Kidney glomerular epithelial cell (primary cell): ENCODE measurements at regions not wholly inside any gene's neighbourhood (a gene's known extent, or its start where the extent isn't known, plus 50 kb on each side); places are given as distances from the start of the nearest gene placed in this dataset.
"Not testable (repeated sequence)": the region's sequence is repeated elsewhere in the genome, so short reads cannot be mapped to it uniquely, and the experiment has no call there.

Experiments used
- DNase-seq: peaks from one replicate; lab custom pipeline; 2025; lab: John Stamatoyannopoulos, UW

DNA sequence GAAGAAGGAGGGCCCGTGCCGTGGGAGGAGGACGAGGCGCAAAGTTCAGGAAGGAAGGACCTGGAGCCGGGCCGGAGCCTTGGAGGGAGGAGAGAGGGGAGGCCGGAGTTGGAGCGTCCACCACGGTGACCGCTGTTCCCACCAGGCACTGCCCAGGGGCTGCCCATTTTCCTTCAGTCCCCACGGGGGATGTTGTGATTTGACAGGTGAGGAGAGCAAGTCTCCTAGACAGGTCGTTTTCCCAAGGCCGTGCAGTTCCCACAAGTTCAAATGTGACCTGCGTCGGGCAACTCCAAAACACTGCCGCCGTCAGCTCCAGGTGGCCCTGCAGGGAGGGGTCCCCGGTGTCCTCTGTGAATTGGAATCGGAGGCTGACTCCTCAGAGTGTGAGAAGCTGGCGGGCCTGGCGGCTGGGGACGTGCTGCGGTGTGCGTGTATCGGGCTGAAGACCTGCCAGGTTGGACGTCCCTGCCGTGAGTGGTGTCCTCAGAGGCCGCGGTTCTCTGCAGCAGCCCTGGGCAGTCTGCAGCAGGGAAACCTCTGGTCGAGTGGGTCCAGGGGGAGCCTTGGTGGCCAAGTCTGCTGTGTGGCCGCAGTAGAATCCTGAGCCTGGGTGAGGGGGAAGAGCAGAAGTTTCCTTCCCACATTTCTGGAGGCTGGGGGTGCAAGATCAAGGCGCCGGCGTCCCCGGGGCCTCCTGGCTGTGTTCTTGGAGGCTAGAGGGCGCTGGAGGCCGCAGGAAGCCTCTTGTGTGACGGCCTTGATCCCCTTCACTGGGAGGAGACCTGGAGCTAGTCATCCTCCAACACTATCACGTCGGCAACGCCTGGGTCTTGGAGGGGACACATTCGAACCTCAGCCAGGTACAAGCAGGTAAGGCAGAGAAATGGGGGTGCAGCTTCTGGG is 115.1 kb upstream of the FRMD1 start:
- DNase-seq = no peak

DNA sequence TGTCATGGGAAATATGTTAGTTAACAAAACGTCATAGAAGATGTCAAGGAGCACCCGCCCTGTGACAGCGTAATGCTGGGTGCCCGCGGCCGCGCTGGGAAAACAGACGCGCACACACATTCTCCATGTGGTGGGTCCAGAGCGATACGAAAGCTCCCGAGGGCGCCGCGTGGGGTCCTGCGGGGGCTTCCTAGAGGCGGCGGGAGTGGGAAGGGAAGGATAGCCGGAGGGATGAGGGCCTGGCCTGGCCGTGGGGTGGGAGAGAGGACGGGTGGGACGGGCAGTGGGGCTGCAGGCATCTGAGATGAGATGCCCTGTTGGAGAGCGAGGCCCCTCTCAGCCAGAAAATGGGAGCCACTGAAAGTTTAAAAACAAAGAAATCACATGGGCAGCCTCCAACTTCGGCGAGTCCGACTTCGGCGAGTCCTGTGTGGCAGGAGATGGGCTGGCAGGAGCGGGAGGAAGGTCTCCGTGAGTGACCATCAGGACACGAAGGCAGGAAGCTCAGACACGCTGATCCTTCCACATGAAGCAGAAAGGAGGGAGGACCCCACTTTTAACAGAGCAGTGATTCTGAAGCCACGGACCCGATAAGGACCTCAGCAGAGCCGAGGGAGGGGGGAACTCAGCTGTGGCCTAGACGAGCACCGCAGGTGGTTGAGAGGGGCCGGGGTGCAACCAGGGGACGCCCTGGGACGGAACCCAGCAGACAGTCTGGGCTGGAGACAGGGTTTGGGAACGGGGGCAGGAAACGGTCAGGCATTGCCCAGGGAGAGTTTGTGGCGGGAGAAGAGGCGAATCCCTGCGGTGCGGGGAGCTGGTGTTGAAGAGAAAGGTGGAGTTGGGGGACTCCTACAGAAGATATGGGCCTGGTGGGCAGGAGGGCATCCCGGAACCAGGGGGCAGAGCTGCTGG is 114.1 kb upstream of the FRMD1 start:
- no peak for DNase-seq

DNA sequence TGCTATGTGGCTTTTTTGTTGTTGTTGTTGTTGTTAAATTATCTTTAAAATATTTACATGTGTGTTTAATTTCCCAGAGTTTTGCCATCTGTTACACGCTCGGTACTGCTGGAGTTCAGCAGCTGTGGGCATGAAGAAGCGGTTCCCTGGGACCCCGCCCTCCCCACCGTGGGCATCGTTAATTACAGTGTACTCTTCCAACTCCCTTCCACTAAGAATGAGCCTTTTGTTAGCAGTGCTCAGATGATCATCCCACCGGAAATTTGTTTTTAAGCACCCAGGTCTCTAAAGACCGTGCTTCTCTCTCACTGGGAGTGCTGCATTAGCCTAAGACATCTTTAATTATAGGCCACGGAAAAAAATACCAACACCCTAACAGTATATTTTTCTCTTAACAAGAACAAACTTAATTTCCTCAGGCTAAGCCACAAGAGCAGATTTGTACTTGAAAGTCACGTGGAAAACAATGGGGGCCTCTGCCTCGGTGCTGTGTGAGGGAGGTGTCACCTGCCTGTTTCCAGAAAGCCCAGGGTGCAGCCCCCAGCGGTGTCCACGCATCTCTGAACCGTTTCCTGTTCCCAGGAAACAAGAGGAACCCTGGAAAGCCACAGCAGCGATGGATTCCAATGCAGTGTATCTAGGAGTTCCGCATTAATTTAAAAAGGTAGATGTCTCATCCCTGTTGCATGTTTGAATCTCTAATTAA is 113.3 kb upstream of the FRMD1 start:
- DNase-seq = no peak

DNA sequence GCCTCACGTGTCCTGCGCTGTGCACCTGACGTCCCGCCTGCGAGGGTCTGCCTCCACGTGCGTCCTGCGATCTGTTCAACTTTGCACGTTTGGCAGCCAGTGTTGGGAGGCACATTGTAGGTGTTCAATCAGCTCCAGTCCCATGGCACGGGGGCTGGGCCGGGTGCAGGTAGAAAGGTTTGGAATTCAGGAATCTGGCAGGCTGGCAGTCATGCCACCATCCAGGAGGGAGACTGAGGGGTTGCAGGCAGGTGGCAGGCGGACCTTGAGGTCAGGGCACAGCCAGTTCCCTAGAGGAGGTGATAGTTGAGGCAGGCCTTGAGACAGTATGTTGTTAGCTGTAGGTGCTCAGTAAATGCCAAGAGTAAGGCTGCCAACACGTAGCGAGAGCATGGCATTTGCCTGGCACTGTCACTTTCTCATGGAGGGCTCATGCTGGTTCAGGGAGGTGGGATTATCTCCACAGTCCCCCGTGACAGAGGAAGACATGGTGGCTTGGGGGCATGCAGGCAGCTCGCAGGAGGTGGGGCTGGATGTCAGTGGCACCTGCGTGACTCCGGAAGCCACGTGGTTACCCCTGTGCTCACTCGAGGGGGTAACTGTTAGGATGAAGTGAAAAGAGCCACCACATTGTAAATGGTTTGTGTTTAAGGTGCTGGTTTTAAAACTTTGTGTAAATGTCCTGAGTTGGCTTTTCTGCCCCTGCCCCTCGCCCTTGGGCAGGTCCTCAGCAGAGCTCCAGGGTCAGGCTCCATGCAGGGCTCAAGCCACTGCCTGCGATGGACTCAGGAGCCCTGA is 111.8 kb upstream of the FRMD1 start:
- DNase-seq = no peak

DNA sequence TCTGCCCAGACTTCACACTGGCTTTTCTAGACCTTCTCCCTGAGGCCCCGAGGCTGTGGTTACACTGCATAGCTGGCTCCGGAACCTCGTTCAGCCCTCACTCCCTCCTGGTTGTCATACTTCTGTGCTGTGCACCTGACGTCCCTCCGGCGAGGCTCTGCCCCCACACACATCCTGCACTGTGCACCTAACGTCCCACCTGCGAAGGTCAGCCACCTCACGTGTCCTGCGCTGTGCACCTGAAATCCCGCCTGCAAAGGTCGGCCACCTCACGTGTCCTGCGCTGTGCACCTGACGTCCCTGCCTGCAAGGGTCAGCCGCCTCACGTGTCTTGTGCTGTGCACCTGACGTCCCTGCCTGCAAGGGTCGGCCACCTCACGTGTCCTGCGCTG is 111.0 kb upstream of the FRMD1 start:
- no peak for DNase-seq

DNA sequence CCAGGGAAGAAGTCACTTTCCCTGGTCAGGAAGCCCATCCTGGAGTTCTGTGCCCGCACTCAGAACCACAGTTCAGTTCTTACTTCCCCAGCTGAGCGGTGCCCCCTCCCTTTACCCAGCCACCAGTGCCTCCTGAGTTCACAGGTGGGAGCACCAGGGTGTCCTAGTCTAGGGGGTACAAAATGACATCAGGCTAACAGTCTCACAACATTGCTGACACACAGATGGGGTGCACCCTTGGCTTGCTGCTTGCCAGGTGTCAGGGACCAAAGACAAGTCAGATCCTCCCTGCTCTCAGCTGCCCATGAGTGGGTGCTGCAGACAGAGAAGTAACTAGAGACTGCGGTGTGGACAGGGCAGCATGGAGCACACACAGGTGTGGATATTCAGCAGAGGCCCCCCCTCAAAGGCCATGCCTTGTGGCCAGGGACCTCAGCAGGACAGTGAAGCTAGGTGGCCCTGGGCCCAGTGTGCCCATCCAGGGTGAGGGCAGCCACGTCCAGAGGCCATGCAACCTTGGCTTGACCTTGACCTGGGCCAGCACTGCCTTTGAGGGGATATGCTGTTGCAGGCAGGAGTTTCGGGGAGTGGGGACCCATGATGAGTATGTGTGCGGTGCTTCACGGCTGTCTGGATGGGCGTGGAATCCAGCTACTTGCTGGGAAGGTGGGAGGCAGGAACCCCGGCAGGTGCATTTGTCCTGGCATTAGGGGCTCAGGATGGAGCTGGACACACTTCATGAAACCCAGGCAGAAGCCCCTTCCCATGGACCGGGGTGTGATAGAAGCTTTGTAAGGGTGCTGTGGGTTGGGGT is 110.4 kb upstream of the FRMD1 start:
- no peak for DNase-seq

DNA sequence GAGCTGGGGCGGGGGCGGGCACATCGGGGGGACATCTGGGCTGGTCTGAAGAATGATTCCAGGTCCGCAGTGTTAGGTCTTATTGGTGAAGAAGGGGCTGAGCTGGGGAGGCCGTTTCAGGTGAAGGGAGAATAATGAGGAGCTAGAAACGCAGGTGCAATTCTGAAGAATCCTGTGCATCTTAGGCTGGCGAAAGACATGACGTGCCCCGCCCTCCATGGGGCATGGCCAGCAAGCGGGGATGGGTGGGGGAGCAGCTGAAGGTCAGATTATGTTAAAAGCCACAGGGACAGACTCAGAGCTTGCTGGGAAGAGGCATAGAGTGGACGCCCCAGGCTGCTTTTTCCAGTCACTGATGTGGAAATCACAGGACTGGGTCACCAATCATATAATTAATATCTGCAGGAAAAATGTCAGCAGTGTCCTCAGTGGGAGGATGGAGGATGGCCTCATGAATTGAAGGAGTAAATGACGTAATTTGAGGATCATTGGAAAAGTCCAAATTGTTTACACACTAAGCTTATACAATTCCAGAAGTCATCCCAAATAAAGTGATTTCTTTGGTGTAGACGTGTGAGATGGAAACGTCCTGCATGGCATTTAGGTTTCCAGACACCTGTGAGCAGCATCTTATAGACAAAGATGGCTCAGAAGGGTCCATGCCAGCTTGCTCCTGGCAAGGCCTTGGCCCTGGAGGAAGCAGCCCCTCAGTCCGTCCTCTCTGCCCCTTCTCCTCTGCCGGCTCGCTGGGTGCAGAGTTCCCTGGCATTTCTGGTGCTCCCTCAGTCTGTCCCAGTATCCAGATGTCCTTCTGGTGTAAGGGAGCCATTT is 109.6 kb upstream of the FRMD1 start:
- DNase-seq = no peak

DNA sequence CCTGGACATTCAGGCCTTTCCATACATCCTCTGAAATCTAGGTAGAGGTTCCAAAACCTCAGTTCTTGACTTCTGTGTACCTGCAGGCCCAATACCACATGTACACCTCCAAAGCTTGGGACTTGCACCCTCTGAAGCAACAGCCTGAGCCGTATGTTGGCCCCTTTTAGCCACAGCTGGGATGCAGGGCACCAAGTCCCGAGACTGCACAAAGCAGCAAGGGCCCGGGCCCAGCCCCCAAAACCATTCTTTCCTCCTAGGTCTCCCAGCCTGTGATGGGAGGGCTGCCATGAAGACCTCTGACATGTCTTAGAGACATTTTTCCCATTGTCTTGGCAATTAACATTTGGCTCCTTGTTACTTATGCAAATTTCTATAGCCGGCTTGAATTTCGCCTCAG is 107.4 kb upstream of the FRMD1 start:
- no peak for DNase-seq

DNA sequence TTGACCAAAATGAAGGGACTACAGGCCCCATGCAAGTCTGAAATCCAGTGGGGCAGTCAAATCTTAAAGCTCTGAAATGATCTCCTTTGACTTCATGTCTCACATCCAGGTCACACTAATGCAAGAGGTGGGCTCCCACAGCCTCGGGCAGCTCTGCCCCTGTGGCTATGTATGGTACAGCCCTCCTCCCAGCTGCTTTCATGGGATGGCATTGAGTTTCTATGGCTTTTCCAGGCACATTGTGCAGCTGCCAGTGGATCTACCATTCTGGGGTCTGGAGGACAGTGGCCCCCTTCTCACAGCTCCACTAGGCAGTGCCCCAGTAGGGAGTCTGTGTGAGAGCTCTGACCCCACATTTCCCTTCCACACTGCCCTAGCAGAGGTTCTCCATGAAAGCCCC is 107.0 kb upstream of the FRMD1 start:
- DNase-seq = not testable (repeated sequence)

DNA sequence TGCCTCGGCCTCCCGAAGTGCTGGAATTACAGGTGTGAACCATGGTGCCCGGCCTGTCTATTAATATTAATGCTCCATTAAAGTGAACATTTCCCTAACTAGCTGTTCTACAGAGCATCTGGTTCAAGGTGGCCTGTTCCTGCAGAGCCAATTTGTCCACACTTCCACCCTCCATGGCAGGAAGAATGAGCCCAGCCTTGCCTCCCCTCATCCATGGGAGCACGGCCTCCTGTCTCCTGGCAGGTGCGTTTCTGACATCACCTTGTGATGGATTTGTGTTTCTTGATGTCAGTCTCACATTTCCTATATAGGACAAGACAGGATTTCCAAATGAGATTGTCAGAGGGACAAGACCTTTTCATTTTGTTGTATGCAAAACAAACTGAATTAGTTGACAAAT is 105.7 kb upstream of the FRMD1 start:
- no peak for DNase-seq

DNA sequence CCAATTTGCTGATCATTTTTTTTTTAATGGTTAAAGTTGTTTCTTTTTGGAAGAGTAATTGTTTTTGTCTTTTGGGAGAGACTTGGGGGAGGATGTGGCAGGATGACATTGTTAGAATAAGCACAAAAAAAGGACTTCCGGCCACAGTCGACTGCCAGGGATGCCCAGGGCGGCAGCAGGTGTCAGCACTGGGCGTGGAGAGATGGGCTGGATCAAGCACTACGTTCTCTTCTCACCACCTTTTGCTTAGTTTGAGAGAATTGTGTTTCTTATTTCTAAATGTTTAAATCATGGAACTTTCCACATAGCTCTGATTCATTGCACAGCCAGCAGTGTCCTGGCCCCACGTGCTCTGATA is 104.6 kb upstream of the FRMD1 start:
- no peak for DNase-seq

DNA sequence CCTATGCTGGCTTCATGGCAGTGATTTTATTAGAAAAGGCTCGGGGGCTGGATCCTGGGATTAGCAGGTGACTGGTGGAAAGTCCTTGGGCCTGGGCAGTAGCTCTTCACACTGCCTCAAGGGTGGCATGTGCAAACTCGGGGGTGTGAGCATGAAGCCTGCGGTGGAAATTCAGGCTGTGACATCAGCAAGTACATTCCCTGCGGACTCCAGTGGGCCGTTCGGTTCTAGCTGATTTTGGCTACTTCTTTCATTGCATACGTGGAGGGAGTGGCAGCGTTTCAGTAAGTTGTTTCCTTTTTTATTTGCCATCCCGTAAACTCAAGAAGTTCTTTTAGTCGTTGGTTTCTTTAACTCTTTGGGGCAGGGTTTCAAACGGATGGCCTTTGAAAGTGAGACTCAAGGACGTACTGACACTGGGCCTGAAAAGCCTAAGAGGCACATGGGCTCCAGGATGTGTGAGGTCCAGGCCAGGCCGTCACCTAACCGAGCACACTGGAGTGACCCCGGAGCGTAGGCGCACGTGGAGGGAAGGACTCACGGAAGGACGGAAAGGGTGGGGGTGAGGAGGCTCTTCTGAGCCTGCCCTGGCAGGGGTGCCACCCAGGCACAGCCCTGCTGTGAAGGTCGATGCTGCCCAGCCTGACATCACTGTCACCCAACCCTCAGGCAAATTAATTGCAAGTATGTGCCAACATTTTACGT is 104.0 kb upstream of the FRMD1 start:
- DNase-seq = no peak

DNA sequence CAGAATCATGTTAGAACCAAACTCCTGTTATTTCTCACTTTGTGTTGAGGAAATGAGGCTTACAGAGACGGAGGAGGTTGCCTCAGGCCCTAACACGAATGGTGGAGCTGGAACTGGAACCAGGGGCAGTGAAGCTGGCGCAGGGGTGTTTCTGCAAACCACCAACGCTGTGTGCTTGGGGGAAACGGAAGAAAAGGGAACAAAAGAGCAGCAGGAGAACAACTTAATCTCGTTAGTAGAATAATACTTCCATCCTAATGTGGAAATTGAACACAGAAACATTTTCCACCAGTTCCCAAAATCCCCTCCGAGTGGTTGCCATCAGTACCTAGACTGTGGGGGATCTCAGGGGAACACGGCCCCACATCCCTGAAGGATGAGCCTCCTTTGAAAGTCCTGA is 103.4 kb upstream of the FRMD1 start:
- no peak for DNase-seq

DNA sequence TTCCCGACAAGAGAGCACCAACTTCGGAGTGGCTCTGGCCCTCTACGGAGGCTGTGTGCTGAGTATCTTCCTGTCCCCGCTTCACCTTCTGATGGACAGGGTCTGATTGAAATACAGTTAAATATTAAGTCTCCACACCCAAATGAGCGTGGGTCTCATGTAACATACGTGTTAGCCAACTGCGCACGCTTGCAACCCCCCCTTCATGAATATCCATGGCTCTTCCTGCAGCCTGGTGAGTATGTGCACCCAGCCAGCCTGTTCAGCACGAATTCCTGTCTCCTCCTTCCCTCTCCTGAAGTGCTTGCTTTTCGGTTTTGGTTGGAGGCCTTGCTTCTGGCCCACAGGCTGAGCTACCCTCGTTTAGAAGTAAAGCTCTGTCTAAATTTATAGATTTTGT is 102.9 kb upstream of the FRMD1 start:
- DNase-seq = no peak

DNA sequence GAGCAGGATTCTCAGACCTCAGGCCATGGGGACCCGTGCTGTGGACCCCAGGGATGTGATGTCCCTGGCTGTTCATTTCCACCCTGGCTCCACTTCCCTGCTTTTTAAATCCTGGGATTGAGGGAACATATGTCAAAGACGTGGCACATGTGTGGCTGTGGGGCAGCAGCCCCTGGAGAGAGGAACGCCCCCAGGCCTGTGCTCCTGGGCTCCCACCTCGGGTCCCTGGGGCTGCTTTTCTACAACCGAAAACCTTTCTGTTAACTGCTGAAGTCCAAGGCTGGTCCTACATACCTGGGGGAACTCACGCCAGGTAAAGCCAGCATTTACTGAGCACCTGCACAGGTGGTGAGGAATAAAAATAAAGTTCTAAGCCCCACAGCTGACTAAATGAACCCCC is 102.3 kb upstream of the FRMD1 start:
- no peak for DNase-seq

DNA sequence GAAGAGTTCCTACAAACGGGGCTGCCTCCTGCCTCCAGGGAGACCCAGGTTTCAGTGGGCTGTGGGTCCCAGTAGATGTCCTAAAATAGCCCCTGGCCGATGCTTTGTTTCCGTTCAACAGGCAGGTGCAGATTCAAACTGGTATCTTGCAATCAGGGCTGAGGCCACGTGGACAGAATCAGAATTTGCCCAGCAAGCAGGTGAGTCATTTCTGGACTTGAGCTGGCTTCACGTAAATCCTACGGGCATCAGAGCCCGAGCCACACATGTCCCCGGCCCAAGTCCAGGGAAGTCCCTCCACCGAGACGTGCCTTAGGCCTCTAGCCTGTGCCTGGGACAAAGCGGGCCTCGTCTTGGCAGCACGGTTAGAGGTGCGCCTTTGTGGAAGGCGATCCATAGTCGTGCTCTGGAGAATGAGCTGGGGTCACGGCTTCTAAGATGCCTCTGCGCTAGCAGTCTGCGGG is 101.6 kb upstream of the FRMD1 start:
- no peak for DNase-seq

DNA sequence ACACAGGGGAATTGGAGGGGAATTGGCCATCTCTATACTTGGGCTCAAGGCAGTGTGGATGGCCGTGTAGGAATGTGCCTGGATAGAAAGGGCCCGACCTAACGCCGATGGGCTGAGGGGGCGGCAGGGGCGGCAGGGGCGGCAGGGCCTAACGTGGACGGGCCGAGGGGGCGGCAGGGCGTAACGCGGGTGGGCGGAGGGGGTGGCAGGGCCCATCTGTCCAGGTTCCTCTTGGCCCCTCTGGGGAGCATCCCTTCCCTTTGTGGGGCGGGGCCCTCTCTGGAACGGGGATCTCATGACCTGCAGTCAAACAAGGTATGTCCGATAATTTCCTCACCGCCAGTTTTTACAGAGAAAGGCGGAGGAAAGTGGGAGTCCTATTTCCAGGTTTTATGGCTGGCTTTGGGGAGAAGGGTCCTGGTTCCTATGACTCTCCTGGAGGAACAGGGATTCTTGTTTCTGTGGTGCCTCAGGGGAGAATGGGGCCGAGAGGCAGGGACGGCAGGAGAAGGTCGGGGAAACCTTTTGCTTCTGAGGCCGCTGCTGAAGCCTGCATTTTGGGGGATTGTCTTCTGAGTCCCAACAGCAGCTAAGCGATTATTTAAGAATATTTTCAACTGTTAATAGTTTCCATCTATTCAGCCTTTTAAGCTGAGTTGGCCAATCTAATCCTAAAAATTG is 100.8 kb upstream of the FRMD1 start:
- no peak for DNase-seq

DNA sequence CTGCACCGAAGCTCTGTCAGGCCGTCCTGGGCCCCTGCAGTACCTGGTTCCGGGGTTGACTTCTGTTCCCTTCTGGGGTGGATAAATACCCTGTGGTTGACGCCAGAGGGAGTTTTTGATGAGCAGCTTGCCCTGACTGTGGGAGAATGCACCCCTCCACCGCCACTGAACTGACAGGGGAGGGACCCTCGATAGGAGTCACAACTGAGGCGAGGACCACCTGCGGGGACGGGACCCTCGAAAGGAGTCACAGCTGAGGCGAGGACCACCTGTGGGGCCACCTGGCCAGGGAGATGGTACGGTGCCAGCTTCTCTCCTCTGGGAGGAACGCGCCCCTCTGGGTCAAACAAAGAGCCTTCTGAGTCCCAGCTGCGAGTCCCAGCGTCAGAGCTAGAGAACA is 100.1 kb upstream of the FRMD1 start:
- no peak for DNase-seq
